GM12878 (cell line): ENCODE measurements at regions not wholly inside any gene's neighbourhood (a gene's known extent, or its start where the extent isn't known, plus 50 kb on each side); places are given as distances from the start of the nearest gene placed in this dataset.

Experiments
- ATAC-seq: fragments of 200-7000 bp; cut with Tn5 transposase; 3 replicates; pipeline ENCODE4 v1.9.1; 2020; ENCODE audit warnings: mild to moderate bottlenecking, moderate library complexity
- BruUV-seq: library from RNA; stranded (reverse); fragments of 400-500 nt; replicated peaks from 2 replicates; lab custom pipeline; 2021; lab: Mats Ljungman, UMichigan
- CTCF ChIA-PET: fragments of 300-600 bp; sonication (Branson Sonifier 250); formaldehyde crosslinking; extraction: SDS; loops from one replicate; lab custom pipeline; 2021; ENCODE audit warnings: inconsistent platforms; lab: Yijun Ruan, JAX
- POLR2A ChIA-PET: fragments of 350-600 bp; formaldehyde crosslinking; extraction: SDS; loops from one replicate; lab custom pipeline; 2021; ENCODE audit warnings: inconsistent platforms; lab: Charles Lee
- RAD21 ChIA-PET: fragments of 300-600 bp; sonication (Branson Sonifier 250); formaldehyde crosslinking; loops from one replicate; lab custom pipeline; 2023; ENCODE audit warnings: antibody characterized with exemption; ENCODE audit not compliant: unreplicated experiment; lab: Charles Lee
- SMC1A ChIA-PET: fragments of 300-600 bp; sonication (Branson Sonifier 250); formaldehyde crosslinking; loops from one replicate; lab custom pipeline; 2023; ENCODE audit not compliant: unreplicated experiment, uncharacterized antibody; lab: Charles Lee
- DNase-seq: peaks from one replicate; pipeline ENCODE4 v3.0.0-alpha.2; 2011; ENCODE audit warnings: low read depth, low spot score
- FAIRE-seq: peaks from 3 replicates; lab custom pipeline; 2011; peaks lifted over from hg19 to GRCh38; lab: Jason Lieb, UNC
- H2AFZ ChIP-seq: 2 replicates; pipeline ENCODE4 v1.6.0; 2011; ENCODE audit warnings: low read depth, low read length, control low read depth; ENCODE audit not compliant: control insufficient read depth
- H3K27ac ChIP-seq: 2 replicates; pipeline ENCODE4 v1.5.1; 2011; ENCODE audit warnings: control low read depth; ENCODE audit not compliant: control insufficient read depth, insufficient read depth
- H3K27me3 ChIP-seq, 2 experiments: replicated peaks in 1 of 2; 2 replicates each; pipeline versions ENCODE4 v1.6.0 to v1.6.1; 2011; ENCODE audit warnings: low read length in 1 of 2; ENCODE audit not compliant: control insufficient read depth in 2 of 2, insufficient read depth in 2 of 2
- H3K36me3 ChIP-seq, 2 experiments: 2 replicates each; pipeline ENCODE4 v1.5.1; 2011; ENCODE audit warnings: low read length in 1 of 2; ENCODE audit not compliant: control insufficient read depth in 2 of 2, insufficient read depth in 2 of 2
- H3K4me1 ChIP-seq: 2 replicates; pipeline ENCODE4 v1.6.1; 2011; ENCODE audit warnings: mild to moderate bottlenecking, low read length, moderate library complexity, mixed read lengths; ENCODE audit not compliant: control insufficient read depth, insufficient read depth
- H3K4me2 ChIP-seq: 2 replicates; pipeline ENCODE4 v1.6.0; 2011; ENCODE audit warnings: control low read depth; ENCODE audit not compliant: control insufficient read depth, insufficient read depth
- H3K4me3 ChIP-seq: fragments of 200-600 bp; sonication (generic); 2 replicates; pipeline ENCODE4 v1.5.1; 2016
- H3K79me2 ChIP-seq: 2 replicates; pipeline ENCODE4 v1.6.0; 2011; ENCODE audit warnings: low read length; ENCODE audit not compliant: control insufficient read depth, insufficient read depth
- H3K9ac ChIP-seq: 2 replicates; pipeline ENCODE4 v1.8.0; 2011; ENCODE audit warnings: low read length, control low read depth, mixed read lengths; ENCODE audit not compliant: control insufficient read depth, insufficient read depth
- H3K9me3 ChIP-seq: replicated peaks from 3 replicates; pipeline ENCODE4 v1.5.1; 2011; ENCODE audit warnings: mild to moderate bottlenecking, low read length; ENCODE audit not compliant: control insufficient read depth, insufficient read depth
- H4K20me1 ChIP-seq: 2 replicates; pipeline ENCODE4 v1.6.0; 2011; ENCODE audit not compliant: control insufficient read depth, insufficient read depth
- CBX3 ChIP-seq: fragments of 200-600 bp; sonication (generic); IDR thresholded peaks from 2 replicates; pipeline ENCODE4 v1.6.1; 2016; ENCODE audit warnings: low read depth, borderline replicate concordance
- CEBPZ ChIP-seq: fragments of 150-350 bp; IDR thresholded peaks from 2 replicates; pipeline ENCODE4 v1.6.1; 2016; ENCODE audit warnings: low read depth, low read length
- CHD4 ChIP-seq: fragments of 200-600 bp; sonication (generic); IDR thresholded peaks from 2 replicates; pipeline ENCODE4 v1.6.1; 2016; ENCODE audit warnings: mild to moderate bottlenecking
- IRF3 ChIP-seq: fragments of 450-650 bp; IDR thresholded peaks from 2 replicates; pipeline ENCODE4 v1.6.1; 2014; ENCODE audit warnings: mild to moderate bottlenecking
- JUNB ChIP-seq: IDR thresholded peaks from 2 replicates; pipeline ENCODE4 v1.6.1; 2016; ENCODE audit warnings: antibody characterized with exemption, mild to moderate bottlenecking
- JUND ChIP-seq: IDR thresholded peaks from 2 replicates; pipeline ENCODE4 v1.6.1; 2012; ENCODE audit warnings: low read depth, mild to moderate bottlenecking, low read length, improper control_type of control experiment, moderate library complexity
- MYB ChIP-seq: fragments of 150-350 bp; IDR thresholded peaks from 2 replicates; pipeline ENCODE4 v1.6.1; 2014; ENCODE audit warnings: mild to moderate bottlenecking, low read depth, low read length, borderline replicate concordance
- NR2C1 ChIP-seq: fragments of 450-650 bp; IDR thresholded peaks from 2 replicates; pipeline ENCODE4 v1.6.1; 2017; ENCODE audit warnings: antibody characterized with exemption, mild to moderate bottlenecking, moderate library complexity
- RUNX3 ChIP-seq: IDR thresholded peaks from 2 replicates; pipeline ENCODE4 v1.6.1; 2012; ENCODE audit warnings: low read length, inconsistent platforms
- TARDBP ChIP-seq: IDR thresholded peaks from 2 replicates; pipeline ENCODE4 v1.6.1; 2016; ENCODE audit warnings: borderline replicate concordance
- YY1 ChIP-seq: IDR thresholded peaks from 2 replicates; pipeline ENCODE4 v1.6.1; 2011; ENCODE audit warnings: low read depth, mild to moderate bottlenecking, low read length
- ZNF622 ChIP-seq: fragments of 450-650 bp; IDR thresholded peaks from 2 replicates; pipeline ENCODE4 v1.6.1; 2017; ENCODE audit warnings: mild to moderate bottlenecking, inconsistent platforms
- WGBS: methylation state at CpG from one replicate; pipeline ENCODE4 v1.1.6; 2016; ENCODE audit warnings: low lambda C conversion rate; ENCODE audit not compliant: insufficient replicate concordance, insufficient coverage; ENCODE audit errors: missing lambda C conversion rate; 5-methylcytosine and 5-hydroxymethylcytosine counted together
- in situ Hi-C: fragments of 300-500 bp; cut with MboI; formaldehyde crosslinking; loops from 9 replicates; pipeline ENCODE4 v1.14.3; 2018; ENCODE audit warnings: mixed read lengths
- intact Hi-C: fragments of 100-400 bp; cut with micrococcal nuclease; formaldehyde crosslinking; loops from one replicate; pipeline ENCODE4 v1.14.2; 2022; ENCODE audit not compliant: unreplicated experiment
- TF ChIP-seq, protein P1 (sequence below): IDR thresholded peaks from 2 replicates; pipeline ENCODE4 v1.6.1; 2012; ENCODE audit warnings: low read depth, low read length, improper control_type of control experiment

GRCh38 chr3:135426508-135426907, 539.0 kb upstream of the PPP2R3A start:
- Histone ChIP-seq H3K4me1 (no peaks in the 10 kb centered on the region), H3K27me3 (no peaks in the 10 kb centered on the region), H3K4me2 (no peak overlapping the region), H3K9ac (no peak overlapping the region), H2AFZ (no peak overlapping the region), H4K20me1 (no peaks in the 10 kb centered on the region), H3K9me3 (no peaks in the 10 kb centered on the region)
- RAD21 ChIA-PET, result no interaction called here
- WGBS, result 64% methylated on average over 2 of the region's 2 CpGs
- FAIRE-seq, result no peak
- BruUV-seq, result no TSS peak
- POLR2A ChIA-PET, result no interaction called here
- CTCF ChIA-PET, result no interaction called here
- intact Hi-C loops, result no loop called here
- DNase-seq, result no peak
- TF ChIP-seq YY1, result no peak
- TF ChIP-seq CHD4, result no peak
- TF ChIP-seq, all 136 proteins: peak for 0
- H3K4me3 ChIP-seq, result no peak overlapping the region
- in situ Hi-C loops, result no loop called here
- no peaks in the 10 kb centered on the region for H3K79me2 ChIP-seq
- no peak for ATAC-seq
- no peak overlapping the region for H3K27ac ChIP-seq
- H3K36me3 ChIP-seq, result no peaks in the 10 kb centered on the region
- SMC1A ChIA-PET, result no interaction called here

DNA sequence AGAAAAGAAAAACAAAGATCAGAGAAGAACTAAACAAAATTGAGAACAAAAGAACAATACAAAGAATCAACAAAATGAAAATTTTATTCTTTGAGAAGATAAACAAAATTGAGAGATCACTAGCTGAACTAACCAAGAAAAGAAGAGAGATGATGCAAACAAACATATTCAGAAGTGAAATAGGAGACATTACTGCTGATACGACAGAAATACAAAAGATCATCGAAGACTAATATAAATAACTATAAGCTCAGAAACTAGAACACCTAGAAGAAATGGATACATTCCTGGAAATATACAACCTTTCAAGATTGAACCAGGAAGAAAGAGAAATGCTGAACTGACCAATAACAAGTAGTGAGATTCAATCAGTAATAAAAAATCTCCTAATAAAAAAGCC, 533.1 kb upstream of the PPP2R3A start:
- POLR2A ChIA-PET, result no interaction called here
- SMC1A ChIA-PET, result interaction anchor here (1.0 to 1.2 kb wide), 3 partner anchors 8 to 81 kb away, joined by 3 read pairs; no protein-coding TSS in a partner anchor
- TF ChIP-seq JUND, result no peak
- TF ChIP-seq JUNB, result no peak
- TF ChIP-seq MYB, result no peak
- TF ChIP-seq NR2C1, result no peak
- TF ChIP-seq ZNF622, result no peak
- no peak for TF ChIP-seq RUNX3
- TF ChIP-seq, protein P1, sequence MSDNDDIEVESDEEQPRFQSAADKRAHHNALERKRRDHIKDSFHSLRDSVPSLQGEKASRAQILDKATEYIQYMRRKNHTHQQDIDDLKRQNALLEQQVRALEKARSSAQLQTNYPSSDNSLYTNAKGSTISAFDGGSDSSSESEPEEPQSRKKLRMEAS, result no peak
- TF ChIP-seq CBX3, result no peak
- no peak for TF ChIP-seq IRF3
- TF ChIP-seq CEBPZ, result no peak
- no peak for TF ChIP-seq TARDBP

More for the DNA sequence above, 533.1 kb upstream of the PPP2R3A start:
- Histone ChIP-seq H3K4me1 (no peaks in the 10 kb centered on the region), H3K9me3 (no peaks in the 10 kb centered on the region), H2AFZ (no peak overlapping the region), H3K79me2 (no peaks in the 10 kb centered on the region), H3K4me2 (no peak overlapping the region), H3K4me3 (no peak overlapping the region), H3K36me3 (no peaks in the 10 kb centered on the region), H3K27ac (no peak overlapping the region), H3K27me3 (no peaks in the 10 kb centered on the region), H4K20me1 (no peaks in the 10 kb centered on the region), H3K9ac (no peak overlapping the region)
- intact Hi-C loops, result no loop called here
- RAD21 ChIA-PET, result no interaction called here
- ATAC-seq, result no peak
- no peak for DNase-seq
- WGBS, result 100% methylated on average over 2 of the region's 2 CpGs
- CTCF ChIA-PET, result no interaction called here
- no peak for FAIRE-seq
- BruUV-seq, result no TSS peak
- in situ Hi-C loops, result no loop called here
